ENCODE measurements at regions not wholly inside any gene's neighbourhood (a gene's known extent, or its start where the extent isn't known, plus 50 kb on each side); places are given as distances from the start of the nearest gene placed in this dataset.

DNA sequence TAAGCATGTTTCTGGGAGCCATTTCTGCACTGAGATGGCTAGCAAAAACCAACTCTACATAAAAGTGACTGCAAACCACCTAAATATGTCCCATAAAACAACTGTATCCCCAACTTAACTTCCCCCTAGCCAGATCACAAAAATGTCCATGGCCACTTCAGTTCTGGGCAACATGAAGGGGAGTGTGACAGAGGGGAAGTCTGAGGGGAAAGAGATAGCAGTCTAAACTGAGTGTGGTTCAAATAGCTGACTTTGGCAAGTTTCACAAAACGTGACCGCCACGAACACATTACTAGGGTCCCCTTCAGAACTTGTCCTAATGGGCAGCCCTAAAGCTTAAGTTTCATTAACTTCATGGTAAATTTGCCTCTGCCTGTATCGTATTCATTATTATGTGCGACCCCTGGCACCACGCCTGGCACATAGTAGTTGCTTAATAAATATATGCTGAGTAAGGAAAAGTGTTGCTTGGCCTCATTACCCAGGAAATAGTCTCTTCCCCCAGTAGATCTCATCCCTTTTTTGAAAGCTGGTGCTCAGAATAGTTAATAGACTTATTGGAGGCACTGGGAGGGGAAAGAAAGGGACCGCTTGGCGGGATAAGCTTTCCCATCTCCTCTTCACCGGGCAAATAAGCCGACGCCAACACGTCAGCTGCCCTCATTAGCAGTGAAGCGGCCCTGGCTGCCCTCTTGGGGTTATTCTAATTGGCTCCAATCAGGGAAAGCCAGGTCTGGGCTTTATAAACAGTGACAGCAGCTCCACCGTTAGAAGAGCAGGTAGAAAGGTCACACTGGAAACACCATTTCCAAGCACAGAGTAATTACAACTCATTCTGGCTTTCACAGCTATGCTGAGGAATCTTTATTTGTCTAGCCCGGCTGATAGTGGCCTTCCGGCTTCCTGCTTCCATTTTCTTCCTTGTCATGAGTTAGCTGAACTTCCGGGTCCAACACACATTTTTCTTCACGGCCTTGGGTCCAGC, 122.1 kb downstream of the LRIG2 start:
- TF ChIP-seq, protein P1, sequence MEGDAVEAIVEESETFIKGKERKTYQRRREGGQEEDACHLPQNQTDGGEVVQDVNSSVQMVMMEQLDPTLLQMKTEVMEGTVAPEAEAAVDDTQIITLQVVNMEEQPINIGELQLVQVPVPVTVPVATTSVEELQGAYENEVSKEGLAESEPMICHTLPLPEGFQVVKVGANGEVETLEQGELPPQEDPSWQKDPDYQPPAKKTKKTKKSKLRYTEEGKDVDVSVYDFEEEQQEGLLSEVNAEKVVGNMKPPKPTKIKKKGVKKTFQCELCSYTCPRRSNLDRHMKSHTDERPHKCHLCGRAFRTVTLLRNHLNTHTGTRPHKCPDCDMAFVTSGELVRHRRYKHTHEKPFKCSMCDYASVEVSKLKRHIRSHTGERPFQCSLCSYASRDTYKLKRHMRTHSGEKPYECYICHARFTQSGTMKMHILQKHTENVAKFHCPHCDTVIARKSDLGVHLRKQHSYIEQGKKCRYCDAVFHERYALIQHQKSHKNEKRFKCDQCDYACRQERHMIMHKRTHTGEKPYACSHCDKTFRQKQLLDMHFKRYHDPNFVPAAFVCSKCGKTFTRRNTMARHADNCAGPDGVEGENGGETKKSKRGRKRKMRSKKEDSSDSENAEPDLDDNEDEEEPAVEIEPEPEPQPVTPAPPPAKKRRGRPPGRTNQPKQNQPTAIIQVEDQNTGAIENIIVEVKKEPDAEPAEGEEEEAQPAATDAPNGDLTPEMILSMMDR (IDR thresholded peaks at IDR 0.05), result no peak
- no peak for TF ChIP-seq POLR2A (IDR thresholded peaks at IDR 0.05)

Data from body of pancreas (tissue), 4 donors.